Cerebellar nuclear complex (tissue), 1 donor: ENCODE measurements at regions not wholly inside any gene's neighbourhood (a gene's known extent, or its start where the extent isn't known, plus 50 kb on each side); places are given as distances from the start of the nearest gene placed in this dataset.

Experiments
- DNase-seq, 2 experiments: peaks; one replicate each; lab custom pipeline; 2025; lab: John Stamatoyannopoulos, UW

DNA sequence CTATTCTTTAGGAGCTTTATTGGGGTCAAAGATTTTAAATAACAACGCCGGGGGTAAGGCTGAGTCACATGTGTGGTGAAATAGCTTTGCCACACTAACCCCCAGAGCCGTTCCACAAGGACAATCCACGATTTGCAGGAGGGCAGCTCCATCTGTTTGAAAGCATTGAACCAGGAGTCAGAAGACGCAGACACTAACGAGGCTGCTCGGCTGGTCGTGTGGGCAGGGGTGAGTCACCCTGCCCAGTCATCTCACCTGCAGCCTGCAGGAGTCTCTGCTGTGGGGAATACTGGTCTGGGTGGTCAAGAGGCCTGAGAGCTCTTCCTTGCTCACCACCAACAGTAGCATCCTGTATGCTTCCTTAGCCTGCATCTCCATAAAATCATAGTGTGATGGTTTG, 149.2 kb upstream of the NCK2 start:
- DNase-seq, result no peak

DNA sequence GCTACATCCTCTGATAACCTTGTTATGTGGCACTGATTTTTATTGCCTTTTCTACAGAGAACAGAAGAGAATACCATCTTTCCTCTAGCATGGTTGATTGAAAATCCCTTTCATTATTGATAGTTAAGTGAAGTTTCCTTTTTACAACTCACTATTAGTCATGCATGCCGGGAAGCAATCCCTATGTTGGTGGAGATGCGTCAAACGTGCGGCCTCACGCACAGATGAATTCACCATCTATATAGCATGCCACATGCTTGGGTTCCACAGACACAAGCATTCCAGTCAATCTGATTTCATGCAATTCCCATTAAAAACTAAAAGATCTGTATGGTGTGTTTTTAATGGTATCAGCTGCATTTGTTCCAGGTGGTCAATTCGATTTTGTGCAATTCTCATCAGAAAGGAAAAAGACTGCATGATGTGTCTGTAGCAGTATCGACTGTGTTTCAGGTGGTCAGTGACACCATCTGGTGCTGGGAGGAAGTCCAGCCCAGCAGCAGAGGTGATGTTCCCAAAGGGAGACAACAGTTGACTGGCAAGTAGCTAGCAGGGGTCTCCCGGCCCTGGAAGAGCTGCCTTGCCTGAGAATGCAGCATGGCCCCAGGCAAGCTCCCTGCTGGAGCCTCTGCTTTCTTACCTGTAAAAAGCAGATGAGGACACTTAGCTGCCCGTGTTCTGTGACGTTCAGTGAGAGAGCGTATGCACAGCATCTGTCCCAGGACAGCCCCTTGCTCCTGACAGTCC, 151.3 kb upstream of the NCK2 start:
- no peak for DNase-seq

DNA sequence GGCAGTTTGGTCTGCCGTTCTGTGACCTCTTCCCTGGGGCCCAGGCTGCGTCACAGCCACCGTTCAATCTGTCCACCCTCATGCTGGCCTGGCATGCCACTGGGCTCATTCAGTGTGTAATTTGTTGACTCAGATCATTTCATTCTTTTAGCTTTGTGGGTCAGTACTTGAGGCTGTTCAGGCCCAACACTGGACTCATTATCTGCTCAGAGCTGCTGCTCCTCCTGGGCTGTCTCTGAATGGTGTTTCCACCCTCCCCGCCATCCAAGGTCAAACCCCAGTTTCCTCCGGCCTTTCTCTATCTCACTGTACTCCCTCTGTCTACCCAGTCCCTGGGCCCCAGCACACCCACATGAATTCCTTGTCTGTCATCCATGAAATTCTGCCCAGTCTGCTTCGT, 152.4 kb upstream of the NCK2 start:
- peak in 1 of 2 experiments; percentile 59 for DNase-seq

DNA sequence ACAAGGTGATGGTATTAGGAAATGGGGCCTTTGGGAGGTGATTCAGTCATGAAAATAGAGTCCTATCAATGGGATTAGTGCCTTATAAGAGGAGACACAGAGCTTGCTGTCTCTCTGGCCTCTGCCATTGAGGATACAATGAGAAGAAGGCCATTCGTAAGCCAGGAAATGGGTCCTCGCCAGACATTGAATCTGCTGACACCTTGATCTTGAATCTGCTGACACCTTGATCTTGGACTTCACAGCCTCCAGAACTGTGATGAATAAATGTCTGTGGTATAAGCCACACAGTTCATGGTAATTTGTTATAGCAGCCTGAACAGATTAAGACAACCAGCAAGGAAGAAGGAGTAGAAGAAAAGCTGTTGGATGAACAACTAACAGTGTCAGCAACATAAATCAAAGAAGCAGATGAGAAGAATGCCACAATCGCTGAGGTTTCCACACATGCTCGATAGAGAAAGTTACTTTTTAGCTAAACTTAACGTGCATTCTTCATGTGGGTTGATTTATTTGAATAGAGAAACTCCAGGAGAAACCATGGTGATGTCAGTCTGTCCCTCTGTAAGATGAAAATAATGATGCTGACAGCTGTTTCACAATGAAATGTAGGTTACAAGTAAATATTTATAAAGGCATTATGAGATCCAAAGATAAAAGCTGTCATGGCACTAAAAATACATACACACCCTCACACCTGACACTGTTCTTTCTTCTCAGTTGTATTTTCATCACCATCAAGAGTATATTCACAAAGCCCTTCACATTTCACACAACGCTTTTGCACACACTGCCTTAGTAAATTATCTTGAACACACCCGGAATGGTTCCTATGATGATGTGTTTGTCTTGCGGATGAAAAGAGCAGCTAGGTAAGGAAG, 153.7 kb upstream of the NCK2 start:
- DNase-seq, result no peak

DNA sequence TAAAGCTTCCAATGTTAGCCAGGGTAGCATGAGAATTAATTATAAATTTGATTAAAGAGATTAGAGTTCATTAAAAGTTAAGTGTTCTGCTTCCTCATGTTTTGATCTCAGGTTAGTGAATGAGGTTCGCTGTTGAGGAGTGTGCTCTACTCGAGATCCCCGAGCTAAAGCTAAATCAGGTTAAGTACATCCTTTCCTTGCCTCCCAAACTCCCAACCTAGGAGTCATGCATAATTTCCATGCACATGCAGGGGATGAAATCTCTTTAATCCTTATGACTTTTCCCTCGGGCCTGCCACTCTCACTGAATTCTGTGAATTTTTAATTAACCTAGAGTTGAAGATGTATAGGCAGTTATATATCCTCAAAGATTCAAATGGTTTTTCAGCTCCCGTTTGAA, 156.1 kb upstream of the NCK2 start:
- DNase-seq, result no peak

DNA sequence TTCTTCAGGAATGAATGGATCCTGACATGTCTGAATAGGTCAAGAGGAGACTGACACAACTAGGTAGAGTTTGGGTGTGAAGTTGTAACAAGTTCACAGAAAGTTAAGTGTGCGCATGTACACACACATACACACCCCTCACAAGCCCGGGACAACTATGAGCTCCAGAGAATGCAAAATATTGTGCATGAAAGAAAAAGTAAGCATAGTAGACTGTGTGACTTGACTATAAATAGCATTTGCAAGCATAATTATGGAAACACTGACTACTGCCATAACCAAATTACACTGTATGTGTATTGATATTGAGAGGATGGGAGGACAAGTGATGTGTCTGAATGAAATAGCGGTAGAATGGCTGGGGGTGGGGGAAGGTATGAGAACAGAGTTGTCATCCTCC, 157.1 kb upstream of the NCK2 start:
- DNase-seq, result no peak

DNA sequence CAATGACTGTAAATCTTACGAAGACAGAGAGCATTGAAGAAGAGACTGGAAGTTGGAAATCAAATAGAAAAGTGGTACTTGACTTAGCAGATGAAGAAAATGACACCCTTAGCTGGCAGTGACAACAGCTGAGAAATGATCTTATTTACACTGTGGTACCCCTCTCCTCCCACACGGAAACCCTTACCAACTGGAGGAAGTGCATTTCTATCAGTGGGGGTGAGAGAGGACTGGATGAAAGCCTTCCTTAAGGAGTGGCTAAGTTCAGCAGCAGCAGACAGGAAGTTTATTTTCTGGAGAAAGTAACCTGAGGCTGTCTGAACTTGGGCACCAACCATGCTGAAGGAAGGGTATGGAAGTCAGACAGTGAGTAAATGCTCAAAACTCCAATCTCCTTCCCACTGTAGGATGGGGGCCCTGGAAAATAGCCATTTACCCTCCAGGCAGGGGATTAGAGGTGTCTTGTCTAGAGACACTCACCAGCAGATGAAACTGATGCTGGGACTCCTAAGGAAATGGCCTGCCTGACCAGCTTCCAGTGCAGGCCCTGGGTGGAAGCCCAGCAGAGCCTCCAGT, 160.2 kb upstream of the NCK2 start:
- no peak for DNase-seq

DNA sequence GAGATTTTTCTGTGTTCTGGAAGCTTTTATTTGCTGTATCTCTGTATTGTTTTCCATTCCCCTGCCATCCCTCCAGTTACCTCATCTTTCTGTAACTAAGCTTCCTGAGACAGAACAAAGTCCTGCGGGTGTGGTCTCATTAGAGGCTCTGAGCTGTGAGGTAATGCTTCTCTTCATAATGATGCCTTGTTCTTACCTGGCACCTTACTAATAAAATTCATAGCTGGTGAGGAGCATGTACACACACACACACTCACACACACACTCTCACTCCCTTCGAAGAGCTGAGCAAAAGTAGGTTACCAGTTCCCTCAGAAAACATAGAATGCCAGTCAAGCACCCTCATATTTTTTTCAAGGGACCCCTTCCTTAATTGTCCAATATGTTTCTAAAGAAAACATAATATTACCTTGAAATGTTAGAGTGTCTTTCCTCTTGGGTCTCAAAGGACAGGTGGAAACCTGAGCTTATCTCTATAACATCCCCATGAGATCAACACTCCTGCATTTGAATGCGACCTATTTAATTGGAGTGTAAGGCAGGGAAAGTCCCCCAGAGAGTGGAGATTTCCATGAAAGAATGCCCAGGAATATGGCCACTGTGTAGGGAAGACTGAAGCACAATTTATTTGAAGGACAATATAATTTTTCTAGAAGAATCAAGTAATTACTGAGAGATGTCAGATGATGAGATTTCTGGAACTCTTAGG, 161.6 kb upstream of the NCK2 start:
- DNase-seq, result no peak

DNA sequence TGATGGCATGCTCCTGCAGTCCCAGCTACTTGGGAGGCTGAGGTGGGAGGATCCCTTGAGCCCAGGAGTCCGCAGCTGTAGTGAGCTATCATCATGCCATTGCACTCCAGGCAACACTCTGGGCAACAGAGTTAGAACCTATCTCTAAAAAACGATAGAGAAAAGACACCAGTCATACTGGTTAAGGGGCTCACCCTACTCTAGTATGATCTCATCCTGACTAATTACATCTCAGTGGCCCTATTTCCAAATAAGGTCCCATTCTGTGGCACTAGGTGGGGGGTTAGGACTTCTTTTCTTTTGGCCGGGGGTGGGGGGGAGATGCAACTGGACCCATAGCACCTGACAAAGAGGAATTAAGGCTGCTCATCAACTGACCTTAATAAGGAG, 163.2 kb upstream of the NCK2 start:
- DNase-seq, result no peak

DNA sequence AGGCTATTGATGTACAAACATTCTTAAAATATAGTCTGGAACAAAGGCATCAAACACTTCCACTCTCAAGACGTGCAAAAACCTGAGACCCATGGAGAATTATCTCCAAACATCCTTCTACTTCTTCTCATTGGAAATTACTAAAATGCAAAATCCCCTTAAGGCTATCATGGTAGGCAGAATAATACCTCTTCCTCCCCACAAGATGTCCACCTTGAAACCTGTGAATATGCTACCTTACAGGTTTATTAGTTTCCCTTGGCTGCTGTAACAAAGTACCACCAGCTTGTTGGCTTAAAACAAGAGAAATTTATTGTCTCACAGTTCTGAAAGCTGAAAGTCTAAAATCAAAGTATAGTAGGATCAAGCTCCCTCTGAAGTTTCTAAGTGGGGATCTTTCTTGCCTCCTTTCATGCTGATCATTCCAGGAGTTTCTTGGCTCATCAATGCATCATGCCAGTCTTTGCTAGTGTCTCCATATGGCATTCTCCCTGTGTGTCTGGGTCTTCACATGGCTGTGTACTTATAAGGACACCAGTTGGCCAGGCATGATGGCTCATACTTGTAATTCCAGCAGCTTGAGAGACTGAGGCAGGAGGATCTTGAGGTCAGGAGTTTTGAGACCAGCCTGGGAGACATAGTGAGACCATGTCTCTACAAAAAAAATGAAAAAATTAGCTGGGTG, 163.7 kb upstream of the NCK2 start:
- no peak for DNase-seq

DNA sequence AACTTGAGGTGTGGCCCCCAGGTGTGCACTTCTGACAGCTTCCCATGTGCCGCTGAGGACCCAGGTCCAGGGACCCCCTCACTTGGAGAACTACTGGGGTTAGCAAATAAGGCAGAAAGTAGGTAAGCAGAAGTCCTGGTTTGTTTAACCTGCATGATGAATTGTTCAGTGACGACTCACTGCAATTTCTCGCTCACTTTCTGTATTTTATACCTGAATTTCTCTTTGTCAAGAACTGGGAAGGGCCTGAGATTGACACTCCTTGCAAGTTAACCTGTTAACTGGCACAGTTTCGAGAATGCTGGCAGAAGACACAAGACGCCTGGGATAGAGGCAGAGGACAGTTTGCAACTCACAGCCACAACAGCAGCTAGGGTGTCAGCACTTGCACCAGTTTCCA, 164.5 kb upstream of the NCK2 start:
- DNase-seq, result no peak

DNA sequence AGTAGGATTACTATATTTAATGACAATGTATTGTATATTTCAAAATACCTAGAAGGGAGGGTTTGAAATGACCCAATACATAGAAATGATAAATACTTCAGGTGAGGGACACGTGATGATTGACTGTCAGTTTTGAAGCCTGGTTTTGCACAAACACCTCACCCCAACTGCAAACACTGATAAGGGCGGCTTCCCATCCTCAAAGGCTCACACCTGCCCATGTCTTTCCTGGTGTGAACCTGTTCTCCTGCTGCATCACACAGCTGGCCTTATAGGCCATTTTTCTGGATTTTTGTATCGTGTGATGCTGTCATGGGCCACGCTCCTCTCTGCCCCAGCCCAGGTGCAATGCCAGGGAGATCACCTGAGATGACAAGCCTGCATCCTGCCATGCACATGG, 166.5 kb upstream of the NCK2 start:
- DNase-seq, result no peak

DNA sequence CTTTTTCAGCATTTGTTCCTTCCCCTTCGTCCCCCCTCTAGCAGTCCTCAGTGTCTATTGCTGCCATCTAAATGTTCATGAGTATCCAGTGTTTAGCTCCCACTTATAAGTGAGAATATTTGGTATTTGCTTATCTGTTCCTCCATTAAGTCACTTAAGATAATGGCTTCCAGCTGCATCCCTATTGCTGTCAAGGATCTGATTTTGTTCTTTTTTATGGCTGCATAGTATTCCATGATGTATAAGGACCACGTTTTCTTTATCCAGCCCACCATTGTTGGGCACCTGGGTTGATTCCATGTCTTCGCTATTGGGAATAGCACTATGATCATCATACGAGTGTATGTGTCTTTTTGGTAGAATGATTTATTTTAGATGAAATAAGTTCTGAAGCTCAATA, 166.9 kb upstream of the NCK2 start:
- DNase-seq, result no peak

DNA sequence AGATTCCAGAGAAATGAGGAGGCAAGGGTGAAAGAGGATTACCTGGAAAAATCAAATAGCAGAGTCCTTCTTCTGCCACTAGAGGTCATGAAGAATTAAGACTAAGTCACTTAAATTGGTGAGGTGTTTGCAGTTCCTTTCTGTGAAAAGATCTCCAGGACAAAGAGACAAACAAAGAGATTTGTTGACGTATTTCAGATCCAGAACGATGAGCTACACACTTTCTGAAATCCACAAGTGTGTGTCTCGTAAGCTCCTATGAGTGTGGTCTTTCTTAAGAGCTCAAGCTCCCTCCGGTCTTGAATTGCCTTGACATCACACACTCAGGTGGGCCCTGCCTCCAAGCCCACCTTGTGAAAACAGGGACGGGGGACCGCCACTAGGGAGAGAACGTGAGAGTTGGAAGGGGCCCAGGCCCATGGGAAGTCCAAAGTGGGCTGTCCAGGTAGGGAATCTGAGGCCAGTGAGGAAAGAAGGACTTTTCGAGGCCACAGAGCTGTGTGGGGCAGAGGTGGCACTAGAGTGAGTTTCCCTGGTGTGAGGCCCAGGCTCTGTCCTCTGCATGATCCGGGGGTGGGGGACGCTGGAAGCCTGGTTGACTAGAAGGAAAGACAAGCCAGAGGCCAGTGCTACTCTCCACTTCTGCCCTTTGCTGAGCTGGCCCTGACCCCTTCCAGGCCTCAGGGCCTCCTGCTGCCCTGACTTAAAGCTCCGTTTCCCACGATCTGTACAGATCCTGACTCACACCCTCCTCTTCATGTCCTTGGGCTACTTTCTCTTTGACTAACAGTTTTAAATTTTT, 168.1 kb upstream of the NCK2 start:
- DNase-seq, result peak; percentile 30 to 77

DNA sequence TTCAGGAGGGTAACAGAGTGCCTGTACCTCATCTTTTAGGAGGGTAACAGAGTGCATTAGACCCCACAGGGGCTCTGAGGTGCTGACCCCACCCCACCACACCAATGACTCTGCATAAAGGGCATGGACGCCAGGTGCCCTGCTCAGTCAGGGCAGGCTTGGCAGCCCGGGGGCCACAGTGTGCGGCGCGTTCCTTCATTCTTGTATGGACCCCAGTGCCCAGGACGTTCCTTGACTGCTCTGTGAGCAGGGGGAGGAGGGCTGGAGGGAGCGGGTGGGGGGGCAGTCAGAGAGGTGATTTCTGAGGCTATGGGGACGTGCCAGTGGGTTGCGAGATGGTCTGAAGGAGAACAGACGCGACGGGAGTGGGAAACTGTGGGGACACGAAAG, 168.7 kb upstream of the NCK2 start:
- no peak for DNase-seq

DNA sequence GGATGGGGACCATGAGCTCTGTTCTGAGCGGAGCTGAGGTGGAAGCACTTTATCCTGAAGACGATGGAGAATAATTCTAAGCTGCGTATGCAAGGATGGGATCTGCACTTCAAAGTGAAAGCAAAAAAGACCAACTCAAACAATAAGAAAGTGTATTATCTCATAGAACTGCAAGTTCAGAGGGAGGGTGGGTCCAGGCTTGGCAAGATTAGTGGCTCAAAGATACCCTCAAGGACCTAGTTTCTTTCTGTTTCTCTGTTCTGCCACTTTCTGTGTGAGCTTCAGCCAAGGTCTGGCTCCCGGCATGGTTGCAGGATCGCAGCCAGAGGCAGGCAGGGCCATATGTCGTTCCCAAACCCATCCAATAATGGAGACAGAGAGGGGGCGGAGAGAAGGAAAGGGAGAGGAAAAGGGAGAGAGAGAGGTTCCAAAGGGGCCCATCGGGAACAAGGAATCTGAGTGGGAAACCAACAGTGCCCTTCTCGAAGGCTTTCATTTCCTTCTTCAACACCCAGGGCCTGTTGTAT, 169.2 kb upstream of the NCK2 start:
- DNase-seq, result peak; percentile 17 to 92

DNA sequence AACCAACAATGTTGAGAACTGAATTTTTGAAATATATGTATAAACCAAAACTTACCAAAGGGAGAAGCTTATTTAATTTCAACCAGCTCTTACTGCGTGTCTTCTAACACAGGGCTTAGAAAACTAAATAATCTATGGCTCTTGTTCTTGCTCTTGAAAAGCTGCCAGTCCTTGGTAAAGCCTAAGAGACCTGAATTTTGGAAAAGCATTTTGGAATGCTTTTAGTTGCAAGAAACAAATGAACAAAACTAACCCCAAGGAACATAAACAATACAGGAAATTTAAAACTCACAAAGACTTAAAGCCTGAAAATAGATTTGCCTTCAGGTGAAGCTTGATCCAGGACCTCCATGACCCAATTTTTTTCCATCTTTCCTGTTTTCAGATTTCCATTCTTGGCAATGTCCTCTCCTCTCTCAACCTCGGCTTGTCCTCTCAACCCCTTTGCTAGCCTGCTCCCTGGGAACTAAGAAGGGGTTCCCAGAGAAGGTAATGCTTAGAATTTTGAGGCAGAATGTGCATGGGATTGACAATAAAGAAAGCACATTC, 169.8 kb upstream of the NCK2 start:
- no peak for DNase-seq

DNA sequence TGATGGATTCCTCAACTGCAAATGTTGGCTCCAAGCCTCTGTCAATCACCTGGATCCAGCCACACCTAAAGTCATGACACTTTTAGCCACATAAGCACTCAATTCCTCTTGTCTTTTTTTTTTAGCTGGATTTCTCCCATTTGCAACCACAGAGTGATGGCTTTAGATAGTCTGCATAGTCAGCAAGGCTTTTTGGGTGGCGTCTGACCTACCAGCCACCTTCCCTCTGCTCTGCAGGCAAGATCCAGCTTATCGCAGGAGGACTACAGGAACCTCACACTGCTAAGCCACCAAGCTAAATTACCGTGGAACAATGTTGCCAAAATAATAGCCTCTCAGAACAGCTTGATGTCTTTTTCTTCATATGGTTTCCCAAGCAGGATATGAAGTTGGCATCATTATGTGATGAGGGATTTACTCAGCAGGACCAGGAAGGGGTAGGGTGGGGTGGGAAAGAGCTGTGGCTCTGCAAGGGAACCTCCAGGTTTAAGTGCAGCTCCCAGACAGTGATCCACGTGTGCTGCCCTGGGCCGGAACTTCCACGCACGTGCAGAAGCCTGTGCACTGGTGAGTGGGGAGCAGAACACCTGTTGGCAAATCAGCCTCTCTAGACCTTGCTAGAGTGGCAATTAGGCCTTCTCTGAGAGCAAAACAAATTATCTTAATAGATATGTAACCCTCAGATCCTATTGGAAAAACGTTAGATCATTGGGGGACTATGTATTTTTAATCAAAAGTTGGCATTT, 170.6 kb upstream of the NCK2 start:
- DNase-seq, result peak; percentile 26 to 92

DNA sequence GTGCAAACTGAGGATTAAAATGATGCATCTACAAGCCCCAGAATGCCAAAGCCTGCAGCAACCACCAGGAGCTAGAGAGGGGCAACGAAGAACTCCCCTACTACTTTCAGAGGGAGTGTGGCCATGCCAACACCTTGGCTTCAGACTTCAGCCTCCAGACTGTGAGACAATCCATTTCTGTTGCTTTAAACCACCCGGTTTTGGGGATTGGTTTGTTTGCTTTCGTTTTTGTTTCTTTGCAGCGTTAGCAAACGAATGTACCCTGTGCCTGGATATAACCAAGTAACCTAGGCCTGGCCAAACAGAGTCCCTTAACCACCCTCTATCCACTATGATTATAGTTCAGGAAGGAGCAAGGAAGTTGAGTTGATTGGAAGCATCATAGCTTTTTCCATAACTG, 171.2 kb upstream of the NCK2 start:
- no peak for DNase-seq
